HG03025 (cell line): ENCODE measurements at regions not wholly inside any gene's neighbourhood (a gene's known extent, or its start where the extent isn't known, plus 50 kb on each side); places are given as distances from the start of the nearest gene placed in this dataset.
"Not testable (repeated sequence)": the region's sequence is repeated elsewhere in the genome, so short reads cannot be mapped to it uniquely, and the experiment has no call there.

Source experiments
- ATAC-seq: cut with Tn5 transposase; IDR thresholded peaks from one replicate; pipeline ENCODE4 v1.9.1; 2021; ENCODE audit warnings: mild to moderate bottlenecking, moderate library complexity; ENCODE audit not compliant: unreplicated experiment, low FRiP score

DNA sequence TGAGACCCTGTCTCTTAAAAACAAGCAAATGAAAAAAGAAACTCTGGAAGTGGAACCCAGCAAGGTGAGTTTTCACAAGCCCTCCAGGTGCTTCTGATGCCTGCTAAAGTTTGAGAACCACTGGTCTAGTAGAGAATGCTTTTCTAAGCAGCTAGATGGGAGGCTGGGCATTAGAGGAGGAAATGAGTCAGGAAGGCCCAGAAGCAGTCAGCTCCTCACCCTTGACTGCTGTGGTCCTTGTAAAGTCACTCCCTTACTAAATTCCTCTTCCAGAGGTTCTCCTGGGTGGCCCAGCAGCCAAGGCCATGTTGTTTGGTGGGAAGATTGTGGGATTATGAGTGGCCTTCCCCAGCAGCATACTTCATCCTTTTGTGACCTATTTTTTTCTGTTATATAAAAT lies 52.0 kb upstream of the FYN start:
- ATAC-seq: no peak

DNA sequence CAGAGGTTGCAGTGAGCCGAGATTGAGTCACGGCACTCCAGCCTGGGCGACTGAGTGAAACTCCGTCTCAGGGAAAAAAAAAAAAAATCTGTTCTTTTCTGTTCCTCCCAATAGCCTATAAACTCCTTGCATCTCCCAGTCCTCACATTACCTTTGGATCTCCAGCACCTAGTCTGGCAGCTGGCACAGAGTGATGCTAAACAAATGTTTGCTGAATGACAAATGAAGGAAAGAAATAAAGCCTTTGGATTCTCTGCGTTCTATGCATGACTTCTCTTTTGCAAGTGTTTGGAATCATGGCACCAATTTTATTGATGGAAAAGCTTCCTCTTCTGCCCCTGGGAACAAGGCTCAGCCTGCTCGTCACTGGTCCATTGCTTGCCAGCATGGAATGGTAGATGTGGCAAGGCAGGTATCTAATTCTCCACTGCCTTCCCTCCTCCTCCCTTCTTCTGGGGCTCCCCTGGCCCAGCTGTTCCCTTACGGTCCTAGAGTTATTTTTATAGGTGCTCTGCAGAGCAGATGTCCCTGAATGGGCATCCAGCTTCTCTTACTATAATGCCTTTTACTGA lies 53.6 kb upstream of the FYN start:
- ATAC-seq: no peak

DNA sequence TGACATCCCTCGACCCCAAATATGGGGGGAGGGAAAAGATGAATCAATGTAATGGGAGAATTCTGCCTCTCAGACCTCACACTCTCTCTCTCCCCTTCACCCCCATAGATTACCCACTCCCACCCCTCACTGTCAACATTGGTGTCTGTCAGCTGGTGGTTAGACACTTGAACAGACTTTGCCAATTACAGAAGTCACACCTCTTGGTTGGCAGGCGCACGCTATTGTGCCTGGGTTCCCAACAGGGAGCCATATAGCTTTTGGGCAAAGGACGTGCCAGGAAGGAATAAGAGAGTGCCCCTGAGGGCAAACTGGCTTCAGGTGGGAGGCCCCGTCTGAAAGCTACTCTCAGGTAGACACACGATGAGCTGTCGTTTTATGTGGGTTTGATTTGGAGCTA lies 54.1 kb upstream of the FYN start:
- ATAC-seq: no peak

DNA sequence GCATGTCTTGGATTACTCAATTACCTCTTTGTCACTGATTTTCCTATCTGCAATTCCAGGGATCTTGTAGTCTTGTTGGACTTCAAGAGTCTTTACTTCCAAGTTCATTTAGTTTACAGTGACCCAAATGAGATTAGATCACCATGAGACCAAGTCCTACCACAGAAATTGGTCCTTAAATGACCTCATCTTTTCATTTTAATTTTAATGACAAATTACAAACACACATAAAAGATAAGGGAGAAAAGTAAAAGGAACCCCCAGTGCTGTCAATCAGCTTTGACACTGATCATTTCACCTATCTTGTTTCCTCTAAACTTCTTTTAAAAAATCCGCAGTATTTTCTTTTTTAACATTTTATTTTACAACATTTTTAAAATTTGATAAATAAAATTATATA lies 54.9 kb upstream of the FYN start:
- no peak for ATAC-seq

DNA sequence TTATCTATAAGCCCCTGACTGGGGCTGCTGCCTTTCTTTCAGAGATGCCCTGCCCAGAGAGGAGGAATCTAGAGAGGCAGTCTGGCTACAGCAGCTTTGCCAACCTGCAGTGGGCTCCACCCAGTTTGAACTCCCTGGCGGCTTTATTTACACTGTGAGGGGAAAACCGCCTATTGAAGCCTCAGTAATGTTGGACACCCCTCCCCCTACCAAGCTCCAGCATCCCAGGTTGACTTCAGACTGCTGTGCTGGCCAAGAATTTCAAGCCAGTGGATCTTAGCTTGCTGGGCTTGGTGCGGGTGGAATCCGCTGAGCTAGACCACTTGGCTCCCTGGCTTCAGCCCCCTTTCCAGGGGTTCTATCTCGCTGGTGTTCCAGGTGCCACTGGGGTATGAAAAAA lies 61.4 kb upstream of the FYN start:
- ATAC-seq: not testable (repeated sequence)

DNA sequence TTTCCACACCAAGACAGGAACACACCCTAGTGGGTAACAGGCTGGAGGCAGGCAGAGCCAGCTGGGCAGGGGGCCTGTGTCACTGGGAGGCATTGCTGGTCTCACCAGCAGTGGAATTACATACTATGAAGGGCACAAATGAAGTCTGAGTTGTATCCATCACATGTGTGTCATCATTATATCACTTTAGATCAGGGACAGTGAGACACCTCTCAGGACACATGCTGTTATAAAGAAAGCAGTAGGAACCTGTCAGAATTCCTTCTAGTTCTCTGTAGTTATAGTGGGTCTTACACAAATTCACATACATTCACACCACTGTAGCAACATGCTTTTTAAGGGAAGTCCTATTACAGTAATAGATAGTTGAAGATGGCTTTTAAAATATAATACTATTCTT lies 63.5 kb upstream of the FYN start:
- ATAC-seq: no peak

DNA sequence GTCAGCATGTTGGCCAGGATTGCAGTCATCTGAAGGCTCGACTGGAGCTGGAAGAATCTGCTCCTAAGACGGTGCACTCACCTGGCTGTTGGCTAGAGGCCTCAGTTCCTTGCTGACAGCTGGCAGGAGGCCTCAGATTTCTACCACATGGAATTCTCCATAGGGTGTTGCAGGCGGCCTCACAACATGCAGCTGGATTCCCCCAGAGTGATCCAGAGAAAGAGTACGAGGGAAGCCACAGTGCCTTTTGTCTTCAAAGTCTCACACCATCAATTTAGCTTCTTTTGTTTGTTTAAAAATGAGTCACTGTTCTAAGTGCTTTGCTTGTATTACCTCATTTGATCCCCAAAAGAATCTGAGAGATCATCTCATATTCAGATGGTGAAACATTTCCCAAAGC lies 65.5 kb upstream of the FYN start:
- no peak for ATAC-seq

DNA sequence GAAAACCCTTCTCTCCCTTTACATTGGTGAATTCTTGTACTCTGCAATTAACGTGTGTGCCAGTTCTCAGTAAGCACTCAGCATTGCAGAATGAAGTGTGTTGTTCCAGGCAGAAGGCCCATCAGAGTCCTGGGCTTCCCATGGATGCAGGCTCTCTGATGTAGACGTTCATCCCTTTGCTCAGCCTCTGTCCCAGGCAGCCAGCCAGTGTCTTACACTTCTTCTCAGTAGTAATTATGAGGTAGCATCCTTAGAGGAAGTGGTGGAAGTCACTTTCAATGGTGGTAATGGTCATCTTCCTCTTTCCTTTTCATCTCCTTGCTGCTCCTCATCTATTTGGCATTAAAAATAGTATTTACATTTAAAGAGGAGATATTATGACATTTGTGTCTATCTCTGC lies 66.7 kb upstream of the FYN start:
- no peak for ATAC-seq

DNA sequence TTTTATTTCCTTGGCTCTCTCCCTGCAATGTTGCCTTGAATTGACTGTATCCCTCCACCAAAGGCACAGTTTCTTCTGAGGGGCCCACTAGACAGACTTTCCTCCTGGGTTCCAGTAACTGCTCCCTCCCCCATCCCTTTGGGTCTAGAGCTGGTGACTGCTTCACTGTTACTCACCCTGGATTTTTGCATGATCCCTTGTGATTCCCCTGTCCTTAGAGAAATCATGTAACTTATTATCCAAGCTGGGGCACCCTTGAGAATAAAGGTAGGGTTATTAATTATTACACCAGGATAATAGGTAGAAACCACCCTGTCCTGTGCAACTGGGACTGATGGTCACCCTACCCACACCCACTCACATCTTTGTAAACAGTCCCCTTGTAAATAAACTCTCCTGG lies 67.5 kb upstream of the FYN start:
- no peak for ATAC-seq

DNA sequence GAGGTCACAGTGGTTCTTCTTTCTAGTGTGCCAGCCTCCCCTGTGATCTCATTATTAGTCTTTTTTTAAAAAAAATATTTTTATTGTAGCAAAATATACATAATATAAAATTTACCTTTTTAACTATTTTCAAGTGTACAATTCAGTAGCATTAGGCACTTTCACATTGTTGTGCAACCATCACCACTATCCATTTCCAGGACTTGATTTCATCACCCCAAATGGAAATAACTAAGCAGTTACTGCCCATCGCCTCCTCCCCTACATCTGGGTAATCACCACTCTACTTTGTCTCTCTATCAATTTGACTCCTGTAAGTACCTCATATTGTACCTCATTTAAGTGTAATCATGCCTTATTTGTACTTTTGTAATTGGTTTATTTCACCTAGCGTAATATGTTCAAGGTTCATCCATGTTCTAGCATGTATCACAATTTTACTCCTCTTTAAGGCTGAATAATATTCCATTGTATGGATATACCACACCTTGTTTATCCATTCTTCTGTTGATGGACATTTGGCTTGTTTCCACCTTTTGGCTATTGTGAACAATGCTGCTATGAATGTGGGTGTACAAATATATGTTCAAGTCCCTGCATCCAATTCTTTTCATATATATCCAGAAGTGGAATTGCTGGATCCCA lies 68.6 kb upstream of the FYN start:
- ATAC-seq: no peak

DNA sequence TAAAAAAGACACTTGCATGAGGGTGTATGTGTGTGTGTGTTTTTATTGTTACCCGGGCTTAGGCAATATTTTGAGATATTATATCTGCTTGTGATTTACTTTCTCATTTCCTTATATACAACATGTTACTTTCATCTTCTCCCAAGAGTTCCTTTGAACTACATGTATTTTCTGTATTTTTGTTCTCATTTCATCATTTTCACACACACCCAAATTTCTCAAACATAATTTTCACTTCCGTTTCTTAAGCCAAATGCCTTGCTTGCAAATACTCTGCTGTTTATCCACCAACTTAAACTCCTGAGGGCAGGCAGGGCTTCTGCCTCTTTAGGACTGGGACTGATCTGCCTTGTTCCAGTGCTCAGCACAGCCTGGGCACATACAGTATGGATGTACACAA lies 69.3 kb upstream of the FYN start:
- ATAC-seq: no peak

DNA sequence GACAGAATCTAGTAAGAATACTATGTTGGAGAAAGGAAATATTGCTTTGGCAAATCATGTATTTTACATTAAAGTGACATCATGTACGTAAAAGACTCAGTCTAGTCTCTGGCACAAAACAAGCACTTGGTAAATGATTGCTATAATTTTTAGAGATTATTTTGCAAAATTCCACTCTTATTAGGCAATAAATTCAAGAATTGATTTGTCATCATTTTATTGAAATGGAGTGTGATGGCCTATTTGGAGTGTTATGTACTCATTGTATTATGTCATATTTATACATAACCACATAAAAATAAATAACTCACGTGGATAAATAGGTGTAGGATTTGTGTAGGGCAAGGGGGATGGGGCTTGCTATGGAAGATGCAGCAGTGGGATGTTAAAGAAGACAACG lies 70.0 kb upstream of the FYN start:
- ATAC-seq: no peak

DNA sequence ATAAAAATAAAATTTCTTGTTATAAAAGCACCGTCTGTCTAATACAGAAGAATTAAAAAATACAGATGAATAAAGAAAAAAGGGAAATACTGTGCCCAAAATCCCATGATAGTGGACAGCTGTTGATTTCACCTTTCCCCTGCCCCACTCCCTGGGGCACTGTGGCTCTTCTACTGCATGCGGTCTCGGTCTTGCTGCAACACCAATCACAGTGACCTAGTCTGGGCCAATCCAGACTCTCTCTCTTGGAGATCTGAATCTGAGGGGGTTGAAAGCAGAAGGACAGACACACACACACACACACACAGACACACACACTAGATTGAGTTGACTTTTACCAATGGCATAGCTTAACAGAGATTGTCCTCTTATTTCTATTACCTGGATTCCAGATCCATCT lies 70.5 kb upstream of the FYN start:
- no peak for ATAC-seq

DNA sequence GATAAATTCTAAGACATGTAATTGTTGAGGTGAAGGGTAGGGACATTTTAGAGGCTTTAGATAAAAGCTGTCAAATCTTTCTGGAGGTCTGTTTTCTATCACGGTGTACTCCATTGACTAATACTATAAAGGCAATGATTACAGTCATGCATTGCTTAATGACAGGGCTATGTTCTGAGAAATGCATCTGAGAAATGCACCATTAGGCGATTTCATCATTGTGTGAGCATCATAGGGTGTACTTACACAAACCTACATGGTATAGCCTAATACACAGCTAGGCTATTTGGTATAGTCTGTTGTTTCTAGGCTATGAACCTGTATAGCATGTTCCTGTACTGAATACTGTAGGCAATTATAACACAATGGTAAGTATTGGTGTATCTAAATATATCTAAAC lies 71.3 kb upstream of the FYN start:
- ATAC-seq: no peak

DNA sequence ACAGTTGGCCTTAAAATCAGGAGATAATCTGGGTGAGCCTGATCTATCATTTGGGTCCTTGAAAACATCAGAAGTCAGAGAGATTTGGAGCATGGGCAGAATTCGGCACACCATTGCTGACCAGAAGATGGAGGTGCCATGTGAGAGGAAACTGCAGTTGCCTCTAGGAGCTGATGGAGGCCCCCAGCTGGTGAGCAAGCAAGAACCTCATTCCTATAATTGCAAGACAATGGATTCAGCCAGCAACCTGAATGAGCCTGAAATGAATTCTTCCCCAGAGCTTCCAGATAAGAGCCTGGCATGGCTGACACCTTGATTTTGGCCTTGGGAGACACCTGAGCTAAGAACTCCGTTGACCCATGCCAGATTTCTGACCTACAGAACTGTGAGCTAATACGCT lies 76.3 kb upstream of the FYN start:
- no peak for ATAC-seq

DNA sequence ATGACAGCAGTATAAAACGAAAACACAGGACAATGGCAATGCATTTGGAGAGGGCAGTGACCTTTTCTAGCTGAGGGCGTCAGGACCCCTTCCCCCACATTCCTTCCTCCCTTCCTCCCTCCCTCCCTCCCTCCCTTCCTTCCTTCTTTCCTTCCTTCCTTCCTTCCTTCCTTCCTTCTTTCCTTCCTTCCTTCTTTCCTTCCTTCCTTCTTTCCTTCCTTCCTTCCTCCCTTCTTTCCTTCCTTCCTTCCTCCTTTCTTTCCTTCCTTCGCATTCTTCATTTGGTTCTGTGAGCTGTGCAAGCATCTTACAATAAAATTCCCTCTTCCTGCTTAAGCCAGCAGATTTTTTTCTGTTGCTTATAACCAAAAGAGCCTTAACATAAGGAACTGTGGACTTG lies 76.7 kb upstream of the FYN start:
- ATAC-seq: not testable (repeated sequence)

DNA sequence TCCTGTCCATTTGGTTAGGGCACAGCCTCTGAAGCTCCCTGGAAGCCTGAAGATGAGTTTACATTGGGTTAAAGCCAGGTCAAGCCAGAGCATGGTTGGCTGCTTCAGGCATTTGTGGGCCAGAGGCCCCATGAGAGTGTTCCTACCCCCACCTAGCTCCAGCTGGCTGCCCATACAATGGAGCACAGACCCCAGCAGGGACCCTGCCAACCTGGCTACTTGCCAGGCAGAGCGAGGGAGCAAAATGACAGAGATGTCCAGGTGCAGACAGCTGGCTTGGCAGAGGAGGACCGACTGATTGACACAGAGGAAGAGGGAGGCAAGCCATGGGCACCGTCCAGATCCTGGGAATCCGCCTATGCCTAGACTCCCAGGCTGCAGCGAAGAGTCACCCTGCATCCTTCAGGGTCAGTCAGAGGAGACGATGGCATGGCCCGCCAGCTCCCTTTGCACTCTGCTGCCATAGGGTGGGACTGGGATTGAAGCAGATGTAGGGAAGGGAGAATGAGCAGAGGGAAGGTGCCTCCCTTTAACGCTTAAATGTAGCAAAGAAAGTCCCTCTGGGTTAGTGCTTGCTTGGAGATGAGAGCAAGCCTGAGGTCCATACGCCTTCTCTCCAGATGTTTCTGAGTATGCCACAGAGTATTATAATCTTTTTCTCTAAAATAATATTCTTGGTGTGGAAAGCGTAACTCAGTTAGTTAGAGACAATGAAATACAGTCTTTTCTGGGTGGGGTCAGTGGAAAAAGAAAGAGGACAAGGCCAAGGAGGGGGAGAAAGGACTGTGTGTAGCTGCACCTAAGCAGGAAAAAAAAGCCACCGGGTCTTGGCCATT lies 77.6 kb upstream of the FYN start:
- no peak for ATAC-seq

DNA sequence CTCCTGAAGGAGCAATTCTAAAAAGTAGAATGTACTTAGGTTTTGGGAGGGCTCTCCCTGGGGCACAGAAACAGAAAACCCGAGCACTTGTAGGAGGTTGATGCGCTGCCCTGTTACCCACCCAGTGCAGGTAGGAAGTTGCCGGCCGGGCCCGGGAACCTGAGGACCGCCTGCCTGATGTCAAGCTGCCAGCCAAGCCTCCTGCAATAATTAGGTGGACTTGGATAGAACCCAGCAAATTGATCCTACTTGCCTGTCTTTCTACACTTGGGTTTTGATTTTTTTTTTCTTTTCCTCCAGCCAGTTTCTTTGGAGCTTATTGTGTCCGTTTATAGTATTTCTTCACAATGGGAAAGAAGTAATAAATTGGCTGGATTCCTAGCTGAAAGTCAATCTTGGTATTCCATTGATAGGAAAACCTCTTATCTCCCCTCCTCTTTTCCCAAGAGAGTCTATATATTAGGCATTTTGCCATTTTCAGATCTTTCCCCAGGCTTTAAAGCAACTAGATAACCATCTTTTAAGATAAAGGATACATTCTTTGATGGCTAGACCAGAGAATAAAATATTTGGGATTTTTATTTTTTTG lies 78.3 kb upstream of the FYN start:
- ATAC-seq: no peak

DNA sequence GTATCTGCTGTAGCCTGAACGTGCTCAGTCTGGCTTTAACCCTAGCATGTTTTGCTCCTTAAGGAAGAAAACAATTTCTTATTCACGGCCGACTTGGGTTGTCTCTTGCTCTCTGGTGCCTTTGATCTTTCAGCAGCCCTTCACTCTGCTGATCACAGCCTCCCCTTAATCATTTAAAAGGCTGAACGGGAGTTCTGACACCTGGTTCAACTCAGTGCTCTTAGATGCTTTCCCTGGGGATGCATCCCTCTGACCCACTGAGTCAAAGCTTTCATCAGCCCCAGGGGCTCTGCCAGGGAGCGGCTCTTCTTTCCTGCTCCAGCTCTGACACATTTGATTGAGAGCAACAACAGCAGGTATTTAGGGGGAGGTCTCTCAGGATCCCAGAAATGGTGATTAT lies 79.0 kb upstream of the FYN start:
- no peak for ATAC-seq

DNA sequence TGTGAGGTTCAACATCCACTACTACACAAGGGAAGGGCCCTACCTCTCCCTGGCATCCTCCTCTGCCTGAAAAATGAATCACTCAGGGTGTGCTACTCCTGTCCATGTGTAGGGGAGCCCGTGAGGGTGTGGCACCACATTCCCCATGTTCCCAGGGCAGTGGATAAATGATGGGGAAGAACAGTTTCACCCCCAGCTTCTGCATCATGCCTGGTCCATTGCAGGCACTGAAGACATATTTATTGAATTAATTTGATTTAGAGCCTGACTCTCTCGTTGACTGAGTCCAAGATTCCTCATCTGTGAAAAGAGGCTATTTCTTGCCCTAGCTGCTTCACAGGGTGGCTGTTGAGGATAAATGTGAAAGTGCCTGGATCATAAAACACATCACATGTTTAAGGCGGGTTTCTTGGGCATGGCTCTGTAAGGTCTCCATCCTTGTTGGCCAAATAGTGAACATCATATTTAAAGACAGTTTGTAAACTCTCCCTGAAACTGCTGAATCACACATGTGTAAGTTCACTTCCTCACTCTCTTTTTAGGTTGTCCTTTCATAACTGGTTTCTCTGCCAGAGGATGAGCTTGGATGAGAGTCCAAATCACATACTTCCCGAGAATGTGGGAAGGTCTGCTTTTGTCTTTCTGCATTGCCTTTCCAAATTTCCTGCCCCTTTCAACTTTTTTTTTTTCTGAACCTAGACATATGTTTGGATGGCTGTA lies 79.7 kb upstream of the FYN start:
- no peak for ATAC-seq

DNA sequence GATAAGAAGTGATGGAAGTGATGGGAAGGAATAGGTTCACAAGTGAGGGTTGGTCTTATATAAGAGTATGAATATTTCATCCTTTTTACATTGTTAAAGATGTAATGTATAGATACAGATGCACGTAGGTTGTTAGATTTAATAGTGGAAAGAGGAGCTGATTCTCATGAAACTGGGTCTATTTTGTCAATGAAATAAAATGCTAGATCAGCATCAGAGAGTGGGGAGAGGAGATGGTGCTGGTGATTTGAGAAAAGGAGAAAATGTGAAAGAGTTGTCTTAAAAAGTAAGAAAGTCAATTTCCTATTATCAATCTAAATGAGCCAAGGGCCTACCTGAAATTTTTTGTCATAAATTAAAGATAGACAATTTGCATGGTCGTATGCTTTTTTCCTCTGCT lies 82.8 kb upstream of the FYN start:
- no peak for ATAC-seq
